GM18502 (cell line): ENCODE measurements at regions not wholly inside any gene's neighbourhood (a gene's known extent, or its start where the extent isn't known, plus 50 kb on each side); places are given as distances from the start of the nearest gene placed in this dataset.
"Not testable (repeated sequence)": the region's sequence is repeated elsewhere in the genome, so short reads cannot be mapped to it uniquely, and the experiment has no call there.

Experiments
- ATAC-seq: cut with Tn5 transposase; IDR thresholded peaks from one replicate; pipeline ENCODE4 v1.9.1; 2021; ENCODE audit warnings: mild to moderate bottlenecking; ENCODE audit not compliant: unreplicated experiment, poor library complexity

DNA sequence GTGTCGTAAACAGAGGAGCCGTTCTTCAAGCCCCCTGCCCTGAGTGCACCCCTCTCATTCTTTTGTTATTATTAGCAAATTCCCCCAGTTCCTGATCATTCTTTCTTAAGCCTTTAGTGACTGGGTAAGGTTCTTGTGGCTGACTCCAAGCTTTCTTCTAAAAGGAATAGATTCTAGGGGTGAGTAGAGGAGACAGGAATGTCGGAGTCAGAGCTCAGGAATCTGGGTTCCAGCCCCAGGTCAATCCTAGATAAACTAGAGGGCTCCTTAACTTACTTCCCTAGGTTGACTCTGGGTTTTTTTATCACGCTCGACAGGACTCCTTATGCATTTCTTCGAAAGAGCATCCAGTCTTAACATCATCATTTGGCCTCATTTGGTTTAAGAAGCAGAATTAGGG is 2695.2 kb upstream of the TPTE start:
- ATAC-seq, result not testable (repeated sequence)

GRCh38 chr21:7828260-7828659 is 2693.1 kb upstream of the TPTE start:
- not testable (repeated sequence) for ATAC-seq

- ATAC-seq, result not testable (repeated sequence)
Observed at GRCh38 chr21:7829411-7829810, 2692.0 kb upstream of the TPTE start.

DNA sequence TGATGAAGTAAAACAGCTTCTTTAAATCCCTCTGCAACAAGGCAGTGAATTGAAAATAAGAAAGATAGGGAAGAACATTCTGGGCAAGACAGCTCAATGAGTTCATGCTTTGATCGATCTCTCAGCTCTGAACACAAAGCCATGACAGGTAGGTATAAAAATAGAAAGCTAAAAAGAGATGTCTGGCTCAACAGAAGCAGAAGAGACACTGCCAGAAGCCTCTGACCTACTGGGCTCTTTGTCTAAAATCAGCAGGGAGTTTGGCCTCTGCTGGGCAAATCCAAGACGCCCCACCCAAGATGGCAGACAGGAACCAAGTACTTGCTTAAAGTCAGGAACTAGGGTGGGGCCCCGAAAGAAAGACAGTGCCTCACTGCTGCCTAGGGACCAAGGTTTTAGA is 2684.1 kb upstream of the TPTE start:
- ATAC-seq, result not testable (repeated sequence)

DNA sequence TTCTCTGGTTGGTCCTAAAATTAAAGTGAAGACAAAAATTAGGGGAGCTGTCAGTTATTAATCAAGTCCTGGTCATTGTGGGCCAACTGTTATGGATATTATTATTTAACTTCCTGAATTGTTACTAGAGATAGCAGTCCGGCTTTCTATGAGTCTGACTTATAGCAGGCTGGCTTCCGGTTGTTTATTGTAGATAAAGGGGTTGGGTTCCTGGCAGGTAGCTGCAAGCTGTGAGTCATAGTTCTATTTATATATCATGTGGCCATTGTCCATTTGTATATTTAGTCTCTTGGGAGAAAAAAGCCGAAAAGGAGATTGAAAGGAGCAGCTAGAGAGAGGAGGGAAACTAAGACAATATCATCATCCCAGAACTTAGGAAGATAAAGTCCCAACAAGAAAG is 2668.0 kb upstream of the TPTE start:
- ATAC-seq, result not testable (repeated sequence)

DNA sequence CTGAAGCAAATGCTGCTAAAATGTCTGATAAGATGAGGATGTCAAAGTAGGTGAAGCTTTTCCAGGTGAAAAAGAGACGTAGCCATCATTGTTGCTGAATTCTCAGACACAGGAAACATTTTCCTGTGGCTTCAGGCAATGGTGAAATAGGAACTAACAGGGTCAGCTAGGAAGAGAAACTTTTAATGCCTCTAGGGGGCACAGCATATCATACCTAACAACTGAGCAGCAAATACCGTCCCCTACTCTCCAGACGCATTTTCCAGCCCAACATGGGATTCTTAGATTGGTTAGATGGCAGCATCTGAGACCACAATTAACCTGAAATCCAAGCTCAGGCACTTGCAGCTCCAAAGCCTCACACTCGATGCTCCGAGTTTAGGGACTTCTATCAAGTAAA is 2667.5 kb upstream of the TPTE start:
- not testable (repeated sequence) for ATAC-seq
